Activated CD8-positive, alpha-beta memory T cell treated with anti-CD3 and anti-CD28 coated beads for 1 hour (primary cell): ENCODE measurements at regions not wholly inside any gene's neighbourhood (a gene's known extent, or its start where the extent isn't known, plus 50 kb on each side); places are given as distances from the start of the nearest gene placed in this dataset.

Experiments used
- DNase-seq, 2 donors: peaks; one replicate each; pipeline ENCODE4 v3.0.0-alpha.2; 2020; ENCODE audit warnings: low read depth in 1 of 2; ENCODE audit errors: extremely low read depth in 1 of 2

GRCh38 chr1:101153692-101154091 lies 83.1 kb upstream of the S1PR1 start:
- no peak for DNase-seq

- DNase-seq = no peak
These were observed 84.2 kb upstream of the S1PR1 start for GRCh38 chr1:101152633-101153032.

GRCh38 chr1:101151286-101151685 lies 85.5 kb upstream of the S1PR1 start:
- no peak for DNase-seq

- no peak for DNase-seq
These were observed 86.1 kb upstream of the S1PR1 start for GRCh38 chr1:101150670-101151069.

- no peak for DNase-seq
These were observed 86.6 kb upstream of the S1PR1 start for GRCh38 chr1:101150266-101150665.

GRCh38 chr1:101148980-101149379 lies 87.8 kb upstream of the S1PR1 start:
- no peak for DNase-seq

- no peak for DNase-seq
These were observed 89.4 kb upstream of the S1PR1 start for GRCh38 chr1:101147381-101147780.

GRCh38 chr1:101145449-101145820 lies 91.4 kb upstream of the S1PR1 start:
- no peak for DNase-seq

GRCh38 chr1:101144671-101145448 lies 92.0 kb upstream of the S1PR1 start:
- DNase-seq = no peak

GRCh38 chr1:101142244-101142643 lies 94.6 kb upstream of the S1PR1 start:
- DNase-seq = no peak

- DNase-seq = no peak
These were observed 95.4 kb upstream of the S1PR1 start for GRCh38 chr1:101141376-101141775.

GRCh38 chr1:101139821-101140718 lies 96.7 kb upstream of the S1PR1 start:
- no peak for DNase-seq

GRCh38 chr1:101139130-101139529 lies 97.7 kb upstream of the S1PR1 start:
- no peak for DNase-seq

GRCh38 chr1:101137144-101138126 lies 99.4 kb upstream of the S1PR1 start:
- no peak for DNase-seq

GRCh38 chr1:101136739-101137138 lies 100.1 kb upstream of the S1PR1 start:
- DNase-seq = no peak

GRCh38 chr1:101136271-101136670 lies 100.5 kb upstream of the S1PR1 start:
- no peak for DNase-seq

- no peak for DNase-seq
These were observed 101.3 kb upstream of the S1PR1 start for GRCh38 chr1:101135526-101135925.

GRCh38 chr1:101131239-101131843 lies 105.5 kb upstream of the S1PR1 start:
- DNase-seq = no peak

GRCh38 chr1:101130673-101131072 lies 105.1 kb upstream of the DPH5 start:
- no peak for DNase-seq

GRCh38 chr1:101128846-101129245 lies 103.3 kb upstream of the DPH5 start:
- DNase-seq = no peak
